GM12874 (cell line): ENCODE measurements at regions not wholly inside any gene's neighbourhood (a gene's known extent, or its start where the extent isn't known, plus 50 kb on each side); places are given as distances from the start of the nearest gene placed in this dataset.

ENCODE experiments used
- TF ChIP-seq, protein P1 (sequence below): IDR thresholded peaks from 2 replicates; pipeline ENCODE4 v1.5.1; 2011; ENCODE audit warnings: low read depth, mild to moderate bottlenecking, control low read depth, low read length, moderate library complexity; ENCODE audit not compliant: insufficient read depth

DNA sequence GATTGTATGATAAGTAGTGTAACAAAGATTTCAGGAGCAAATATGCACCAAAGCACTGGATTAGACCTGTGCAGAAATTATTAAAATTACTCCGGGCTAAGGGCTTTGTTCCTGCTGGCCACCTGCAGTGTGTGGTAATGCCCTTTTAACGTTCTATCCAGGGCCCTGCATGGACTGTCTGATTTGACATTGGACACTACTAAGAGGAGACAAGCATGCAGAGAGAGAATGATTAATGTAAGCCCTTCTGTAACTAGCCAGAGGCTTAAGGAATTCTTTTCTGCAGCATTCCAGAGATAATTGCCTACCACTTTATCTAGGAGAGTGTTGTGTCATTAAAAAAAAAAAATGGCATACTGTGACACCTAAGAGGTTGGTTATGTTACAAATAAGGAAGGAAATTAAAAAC is 117.0 kb downstream of the PCDH7 start:
- TF ChIP-seq, protein P1, sequence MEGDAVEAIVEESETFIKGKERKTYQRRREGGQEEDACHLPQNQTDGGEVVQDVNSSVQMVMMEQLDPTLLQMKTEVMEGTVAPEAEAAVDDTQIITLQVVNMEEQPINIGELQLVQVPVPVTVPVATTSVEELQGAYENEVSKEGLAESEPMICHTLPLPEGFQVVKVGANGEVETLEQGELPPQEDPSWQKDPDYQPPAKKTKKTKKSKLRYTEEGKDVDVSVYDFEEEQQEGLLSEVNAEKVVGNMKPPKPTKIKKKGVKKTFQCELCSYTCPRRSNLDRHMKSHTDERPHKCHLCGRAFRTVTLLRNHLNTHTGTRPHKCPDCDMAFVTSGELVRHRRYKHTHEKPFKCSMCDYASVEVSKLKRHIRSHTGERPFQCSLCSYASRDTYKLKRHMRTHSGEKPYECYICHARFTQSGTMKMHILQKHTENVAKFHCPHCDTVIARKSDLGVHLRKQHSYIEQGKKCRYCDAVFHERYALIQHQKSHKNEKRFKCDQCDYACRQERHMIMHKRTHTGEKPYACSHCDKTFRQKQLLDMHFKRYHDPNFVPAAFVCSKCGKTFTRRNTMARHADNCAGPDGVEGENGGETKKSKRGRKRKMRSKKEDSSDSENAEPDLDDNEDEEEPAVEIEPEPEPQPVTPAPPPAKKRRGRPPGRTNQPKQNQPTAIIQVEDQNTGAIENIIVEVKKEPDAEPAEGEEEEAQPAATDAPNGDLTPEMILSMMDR = no peak

DNA sequence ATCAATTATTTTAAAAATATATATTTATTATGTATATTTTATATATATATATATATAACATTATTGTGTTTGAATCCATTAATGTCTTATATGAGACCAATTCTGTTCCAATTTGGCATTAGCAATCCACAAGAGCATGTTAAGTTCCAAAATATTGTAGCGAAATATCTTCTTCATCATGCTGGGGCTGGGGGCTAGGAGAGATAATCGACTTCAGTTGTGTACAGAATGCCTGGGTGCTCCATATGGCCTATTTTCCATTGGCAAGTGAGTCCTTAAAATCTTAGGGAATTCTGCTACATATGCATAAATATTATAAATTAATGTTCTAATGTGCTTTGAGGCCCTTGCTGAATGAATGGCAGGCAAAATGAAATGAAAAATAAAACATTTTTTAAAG is 117.7 kb downstream of the PCDH7 start:
- TF ChIP-seq, protein P1 = no peak

GRCh38 chr4:30838331-30838730 is 118.2 kb downstream of the PCDH7 start:
- TF ChIP-seq, protein P1 = no peak

GRCh38 chr4:30839583-30840520 is 119.7 kb downstream of the PCDH7 start:
- TF ChIP-seq, protein P1 = no peak

GRCh38 chr4:30840571-30840970 is 120.4 kb downstream of the PCDH7 start:
- TF ChIP-seq, protein P1 = no peak

DNA sequence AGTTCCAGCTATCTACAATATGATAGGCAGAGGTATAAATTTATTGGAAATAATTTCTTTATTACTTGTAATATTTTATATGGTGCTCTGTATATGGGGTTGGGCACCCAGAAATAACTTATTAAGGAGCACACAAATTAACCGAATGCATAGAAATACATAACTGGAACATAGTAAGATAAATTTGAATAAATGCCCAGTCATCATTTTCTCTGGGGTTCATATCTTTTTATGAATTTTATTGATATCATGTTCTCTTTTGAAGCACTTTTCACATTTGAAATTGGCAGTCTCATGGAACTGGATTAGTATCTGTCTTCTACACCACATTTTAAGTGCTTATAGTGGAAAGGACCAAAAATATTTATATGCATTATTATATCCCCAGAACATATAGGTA is 122.0 kb downstream of the PCDH7 start:
- TF ChIP-seq, protein P1 = no peak

- TF ChIP-seq, protein P1 = no peak
These were observed 122.5 kb downstream of the PCDH7 start for GRCh38 chr4:30842689-30843088.
